Tibial nerve (tissue), 4 donors: ENCODE measurements at regions not wholly inside any gene's neighbourhood (a gene's known extent, or its start where the extent isn't known, plus 50 kb on each side); places are given as distances from the start of the nearest gene placed in this dataset.

Experiments
- DNase-seq, 2 donors: peaks; one replicate each; pipeline ENCODE4 v3.0.0-alpha.2; 2019; ENCODE audit warnings: low spot score in 2 of 2
- H3K27ac ChIP-seq, 4 donors: fragments of 200-600 bp; sonication (generic) in 3 of 4; one replicate each; pipeline ENCODE4 v1.5.1; 2017 to 2019; ENCODE audit warnings: mild to moderate bottlenecking in 1 of 4
- H3K27me3 ChIP-seq, 2 donors: fragments of 200-600 bp; sonication (generic) in 1 of 2; one replicate each; pipeline versions ENCODE4 v1.5.1 to v1.6.0; 2017 to 2019
- H3K36me3 ChIP-seq, 3 donors: fragments of 200-600 bp; sonication (generic); one replicate each; pipeline ENCODE4 v1.5.1; 2018 to 2019
- H3K4me1 ChIP-seq, 4 donors: fragments of 200-600 bp; sonication (generic) in 3 of 4; one replicate each; pipeline ENCODE4 v1.5.1; 2017 to 2019
- H3K4me3 ChIP-seq, 4 donors: fragments of 200-600 bp; sonication (generic) in 3 of 4; one replicate each; pipeline ENCODE4 v1.5.1; 2017 to 2019; ENCODE audit warnings: mild to moderate bottlenecking in 1 of 4, moderate library complexity in 1 of 4
- H3K9me3 ChIP-seq, 4 donors: fragments of 200-600 bp; sonication (generic) in 3 of 4; one replicate each; pipeline ENCODE4 v1.5.1; 2017 to 2019
- EP300 ChIP-seq, 2 donors: sonication (generic); formaldehyde crosslinking; IDR thresholded peaks; one replicate each; pipeline ENCODE4 v1.6.1; 2017; ENCODE audit warnings: antibody characterized with exemption in 2 of 2, mild to moderate bottlenecking in 1 of 2
- POLR2A ChIP-seq, 2 donors: fragments of 450-650 bp; IDR thresholded peaks; one replicate each; pipeline ENCODE4 v1.6.1; 2017; ENCODE audit warnings: antibody characterized with exemption in 2 of 2, mild to moderate bottlenecking in 2 of 2, moderate library complexity in 2 of 2
- WGBS, 2 donors: methylation state at CpG; one replicate each; pipeline ENCODE4 v1.1.5; 2018; 5-methylcytosine and 5-hydroxymethylcytosine counted together
- TF ChIP-seq, protein P1 (sequence below), 5 experiments: fragments of 200-600 bp in 3 of 5; fragments of 450-650 bp in 2 of 5; sonication (generic) in 3 of 5; IDR thresholded peaks; one replicate each; pipeline ENCODE4 v1.5.1; 2016 to 2019; ENCODE audit warnings: antibody characterized with exemption in 5 of 5, mild to moderate bottlenecking in 3 of 5, moderate library complexity in 2 of 5

DNA sequence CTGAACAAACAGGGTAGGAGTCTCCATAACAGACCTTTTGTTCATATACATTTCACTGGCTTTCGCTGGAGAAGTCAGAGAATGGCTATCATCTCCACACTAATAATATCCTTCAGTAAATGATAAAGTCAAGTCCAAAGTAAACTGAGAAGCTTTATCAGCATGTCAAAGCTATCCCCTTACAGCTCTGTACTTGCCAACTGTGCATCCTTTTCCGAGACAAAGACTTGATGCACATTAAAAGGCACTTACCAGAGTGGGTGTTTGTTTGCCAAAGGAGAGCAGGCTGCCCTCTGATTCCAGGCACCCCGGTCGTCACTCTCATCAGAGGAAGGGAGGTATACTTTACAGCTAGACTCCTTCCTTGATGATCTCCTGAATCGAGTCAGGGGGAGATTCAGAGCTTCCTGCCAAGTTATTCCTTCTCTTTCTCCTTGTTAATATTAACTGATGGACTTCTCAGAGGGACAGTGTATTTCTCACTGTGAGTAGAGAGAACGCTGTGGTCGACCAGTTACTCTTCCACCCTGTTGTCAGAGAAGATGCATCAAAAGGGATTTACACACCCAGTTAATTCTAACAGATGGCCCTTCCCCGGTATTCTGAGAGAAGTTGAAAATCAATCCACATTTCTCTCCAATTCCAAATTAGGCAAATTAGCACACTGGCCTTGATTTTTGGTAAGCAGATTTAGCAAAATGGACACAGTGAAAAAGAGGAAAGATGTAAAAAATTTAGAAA lies 504.7 kb upstream of the NR2F2 start:
- Histone ChIP-seq H3K36me3 (no peaks in the 10 kb centered on the region), H3K9me3 (no peaks in the 10 kb centered on the region), H3K27me3 (no peaks in the 10 kb centered on the region), H3K27ac (no peak overlapping the region), H3K4me1 (peaks cover 0 to 10% (median 0%) of the 10 kb centered on the region in 4 donors), H3K4me3 (no peak overlapping the region)
- 64 to 66% methylated on average over 8 of the region's 8 CpGs for WGBS, 2 donors
- DNase-seq, result no peak
- TF ChIP-seq EP300 (IDR thresholded peaks at IDR 0.05) (no peak), POLR2A (IDR thresholded peaks at IDR 0.05) (no peak)
- TF ChIP-seq, protein P1, sequence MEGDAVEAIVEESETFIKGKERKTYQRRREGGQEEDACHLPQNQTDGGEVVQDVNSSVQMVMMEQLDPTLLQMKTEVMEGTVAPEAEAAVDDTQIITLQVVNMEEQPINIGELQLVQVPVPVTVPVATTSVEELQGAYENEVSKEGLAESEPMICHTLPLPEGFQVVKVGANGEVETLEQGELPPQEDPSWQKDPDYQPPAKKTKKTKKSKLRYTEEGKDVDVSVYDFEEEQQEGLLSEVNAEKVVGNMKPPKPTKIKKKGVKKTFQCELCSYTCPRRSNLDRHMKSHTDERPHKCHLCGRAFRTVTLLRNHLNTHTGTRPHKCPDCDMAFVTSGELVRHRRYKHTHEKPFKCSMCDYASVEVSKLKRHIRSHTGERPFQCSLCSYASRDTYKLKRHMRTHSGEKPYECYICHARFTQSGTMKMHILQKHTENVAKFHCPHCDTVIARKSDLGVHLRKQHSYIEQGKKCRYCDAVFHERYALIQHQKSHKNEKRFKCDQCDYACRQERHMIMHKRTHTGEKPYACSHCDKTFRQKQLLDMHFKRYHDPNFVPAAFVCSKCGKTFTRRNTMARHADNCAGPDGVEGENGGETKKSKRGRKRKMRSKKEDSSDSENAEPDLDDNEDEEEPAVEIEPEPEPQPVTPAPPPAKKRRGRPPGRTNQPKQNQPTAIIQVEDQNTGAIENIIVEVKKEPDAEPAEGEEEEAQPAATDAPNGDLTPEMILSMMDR (IDR thresholded peaks at IDR 0.05), result no peak

DNA sequence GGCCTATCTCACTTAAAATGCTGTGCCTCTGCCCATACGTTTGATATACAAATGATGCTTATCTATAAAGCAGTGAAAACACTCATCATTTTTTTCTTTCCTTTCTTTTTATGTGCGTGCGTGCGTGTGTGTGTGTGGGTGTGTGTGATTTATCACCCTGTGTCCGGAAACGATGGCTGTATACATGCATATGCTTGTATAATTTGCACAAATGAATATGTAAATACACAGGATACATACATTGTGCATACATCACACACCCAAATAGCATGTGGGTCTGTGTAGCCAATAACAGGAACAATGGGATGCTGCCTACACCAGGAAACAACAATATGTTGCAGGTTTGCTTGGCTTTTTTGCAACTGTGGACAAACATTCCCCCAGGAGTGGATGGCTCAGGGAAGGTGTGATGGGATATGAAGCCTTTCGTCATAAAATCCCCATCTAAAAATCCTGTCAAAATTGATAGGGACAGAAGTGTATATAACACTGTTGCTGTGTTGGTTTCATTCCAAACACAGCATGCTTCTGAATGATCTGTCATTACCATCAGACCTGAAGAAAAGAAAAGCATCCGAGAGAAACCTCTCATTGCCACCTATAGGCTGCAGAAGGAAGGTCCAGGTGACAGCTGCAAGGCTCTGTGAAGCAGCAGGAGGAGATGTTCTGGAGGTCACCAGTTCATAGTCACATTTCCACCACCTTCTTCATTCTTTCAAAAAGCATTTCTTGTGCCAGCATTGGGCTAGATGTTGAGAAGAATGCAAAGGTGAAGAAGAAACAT lies 503.9 kb upstream of the NR2F2 start:
- WGBS, 2 donors, result 71 to 84% methylated on average over 8 of the region's 8 CpGs
- Histone ChIP-seq H3K4me3 (no peak overlapping the region), H3K27ac (no peak overlapping the region), H3K27me3 (no peaks in the 10 kb centered on the region), H3K36me3 (no peaks in the 10 kb centered on the region), H3K4me1 (peaks cover 0 to 10% (median 0%) of the 10 kb centered on the region in 4 donors), H3K9me3 (no peaks in the 10 kb centered on the region)
- no peak for TF ChIP-seq POLR2A (IDR thresholded peaks at IDR 0.05)
- TF ChIP-seq, protein P1 (IDR thresholded peaks at IDR 0.05), result no peak
- TF ChIP-seq EP300 (IDR thresholded peaks at IDR 0.05), result no peak
- no peak for DNase-seq

DNA sequence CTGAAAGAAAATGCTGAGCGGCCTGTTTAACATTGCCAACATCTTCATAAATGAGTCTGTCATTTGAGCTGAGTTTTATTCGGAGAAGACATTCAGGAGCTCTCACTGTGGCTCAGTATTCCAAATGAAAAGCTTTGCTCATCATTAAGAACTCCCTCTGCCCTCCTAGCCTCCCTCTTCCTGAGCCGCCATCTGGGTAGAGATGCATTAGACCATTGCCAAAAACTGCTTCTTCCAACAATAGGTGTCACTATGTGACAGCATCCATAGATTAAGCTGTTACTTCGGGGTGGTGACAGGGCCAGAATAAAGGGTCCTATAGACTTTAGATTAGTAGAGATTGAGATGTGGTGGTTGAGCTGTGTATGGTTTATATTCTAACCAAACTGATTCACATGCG lies 501.4 kb upstream of the NR2F2 start:
- DNase-seq, result no peak
- no peak overlapping the region for H3K27ac ChIP-seq
- WGBS, 2 donors, result 89 to 94% methylated on average over 5 of the region's 5 CpGs
- no peaks in the 10 kb centered on the region for H3K36me3 ChIP-seq
- peaks cover 0 to 10% (median 0%) of the 10 kb centered on the region in 4 donors for H3K4me1 ChIP-seq
- no peaks in the 10 kb centered on the region for H3K9me3 ChIP-seq
- TF ChIP-seq, protein P1 (IDR thresholded peaks at IDR 0.05), result no peak
- TF ChIP-seq EP300 (IDR thresholded peaks at IDR 0.05) (no peak), POLR2A (IDR thresholded peaks at IDR 0.05) (no peak)
- no peak overlapping the region for H3K4me3 ChIP-seq
- no peaks in the 10 kb centered on the region for H3K27me3 ChIP-seq

DNA sequence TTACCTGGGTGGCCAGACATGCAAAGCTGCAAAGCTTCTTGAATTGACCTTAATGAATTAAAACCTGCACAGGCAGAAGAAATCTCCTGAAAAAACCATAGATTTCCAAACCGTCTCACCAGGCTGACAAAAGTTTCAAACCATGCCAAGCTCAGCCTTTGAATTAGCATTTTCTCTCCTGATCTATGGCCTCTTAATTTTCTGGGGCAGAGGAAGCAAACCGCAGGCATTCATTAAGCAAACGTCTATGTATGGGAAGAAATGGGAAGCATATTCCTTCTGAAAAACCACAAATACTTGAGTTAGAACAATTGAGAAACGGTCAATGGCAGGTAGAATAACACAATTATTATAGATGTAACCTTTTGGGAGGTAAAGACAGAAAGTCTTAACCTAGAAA lies 500.2 kb upstream of the NR2F2 start:
- Histone ChIP-seq H3K36me3 (no peaks in the 10 kb centered on the region), H3K4me1 (peaks cover 0 to 9% (median 0%) of the 10 kb centered on the region in 4 donors), H3K4me3 (no peak overlapping the region), H3K27me3 (no peaks in the 10 kb centered on the region), H3K9me3 (no peaks in the 10 kb centered on the region), H3K27ac (no peak overlapping the region)
- no peak for DNase-seq
- TF ChIP-seq, protein P1 (IDR thresholded peaks at IDR 0.05), result no peak
- TF ChIP-seq EP300 (IDR thresholded peaks at IDR 0.05) (no peak), POLR2A (IDR thresholded peaks at IDR 0.05) (no peak)
- 54 to 58% methylated on average over 4 of the region's 4 CpGs for WGBS, 2 donors

DNA sequence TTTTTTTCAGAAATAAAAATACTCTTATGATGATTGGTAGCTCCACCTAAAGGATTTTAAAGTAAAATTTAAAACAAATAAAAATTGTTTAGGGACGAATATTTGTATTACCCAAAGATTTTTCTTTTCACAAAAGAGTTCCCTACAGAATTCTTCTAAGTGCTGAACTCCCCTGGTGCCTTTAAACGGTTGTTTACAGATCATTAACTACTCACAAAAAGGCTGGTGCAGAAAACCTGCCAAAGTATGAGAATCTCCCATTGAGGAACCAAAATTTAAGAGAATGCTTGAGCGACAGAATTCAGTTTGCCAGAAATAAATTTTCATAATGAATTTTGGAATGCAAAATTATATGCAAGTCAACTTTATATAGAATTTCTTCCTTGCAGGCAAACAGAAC lies 497.8 kb upstream of the NR2F2 start:
- Histone ChIP-seq H3K27me3 (no peaks in the 10 kb centered on the region), H3K9me3 (no peaks in the 10 kb centered on the region), H3K36me3 (no peaks in the 10 kb centered on the region), H3K4me3 (no peak overlapping the region), H3K27ac (no peak overlapping the region), H3K4me1 (no peaks in the 10 kb centered on the region)
- no peak for TF ChIP-seq EP300 (IDR thresholded peaks at IDR 0.05)
- TF ChIP-seq, protein P1 (IDR thresholded peaks at IDR 0.05), result no peak
- TF ChIP-seq POLR2A (IDR thresholded peaks at IDR 0.05), result no peak
- 66 to 67% methylated on average over 3 of the region's 3 CpGs for WGBS, 2 donors
- no peak for DNase-seq
